HepG2 (cell line): ENCODE measurements at regions not wholly inside any gene's neighbourhood (a gene's known extent, or its start where the extent isn't known, plus 50 kb on each side); places are given as distances from the start of the nearest gene placed in this dataset.

ENCODE experiments used
- ATAC-seq: fragments of 200-7000 bp; cut with Tn5 transposase; 3 replicates; pipeline ENCODE4 v1.9.1; 2020; ENCODE audit warnings: mild to moderate bottlenecking, moderate library complexity
- BruUV-seq: library from RNA; stranded (reverse); fragments of 400-500 nt; replicated peaks from 2 replicates; lab custom pipeline; 2021; lab: Mats Ljungman, UMichigan
- CTCF ChIA-PET: fragments of 300-600 bp; formaldehyde crosslinking; extraction: SDS; loops from one replicate; lab custom pipeline; 2021; ENCODE audit warnings: low total read pairs, inconsistent platforms, low intra/inter-chr PET ratio; lab: Yijun Ruan, JAX
- POLR2A ChIA-PET: fragments of 350-600 bp; sonication (Branson Sonifier 250); formaldehyde crosslinking; loops from one replicate; lab custom pipeline; 2020; ENCODE audit warnings: antibody characterized with exemption, inconsistent platforms; lab: Yijun Ruan, JAX
- DNase-seq: peaks from one replicate; pipeline ENCODE4 v3.0.0-alpha.2; 2015; ENCODE audit warnings: low spot score
- FAIRE-seq: peaks from 3 replicates; lab custom pipeline; 2011; peaks lifted over from hg19 to GRCh38; lab: Jason Lieb, UNC
- H2AFZ ChIP-seq: one replicate; pipeline ENCODE4 v1.6.1; 2011; ENCODE audit warnings: low read length, inconsistent platforms
- H3K27ac ChIP-seq: fragments of 300-600 bp; 3 replicates; pipeline ENCODE4 v1.8.0; 2011; ENCODE audit warnings: mixed run types, mild to moderate bottlenecking, mixed read lengths, low read length, inconsistent platforms; ENCODE audit not compliant: insufficient read depth; ENCODE audit errors: extremely low read length
- H3K27me3 ChIP-seq, 2 experiments: fragments of 200-600 bp in 1 of 2; 2 replicates in 1 of 2; 3 replicates in 1 of 2; pipeline versions ENCODE4 v1.6.0 to v1.8.0; 2011; ENCODE audit warnings: low read length in 2 of 2, mild to moderate bottlenecking in 2 of 2, moderate library complexity in 2 of 2, inconsistent platforms in 1 of 2; ENCODE audit not compliant: insufficient read depth in 2 of 2, control insufficient read depth in 1 of 2
- H3K36me3 ChIP-seq, 2 experiments: fragments of 200-600 bp in 1 of 2; replicated peaks in 1 of 2; 2 replicates in 1 of 2; 3 replicates in 1 of 2; pipeline versions ENCODE4 v1.5.1 to v1.8.0; 2011; ENCODE audit warnings: low read length in 2 of 2, inconsistent platforms in 1 of 2; ENCODE audit not compliant: insufficient read depth in 2 of 2, control insufficient read depth in 1 of 2
- H3K4me1 ChIP-seq: 2 replicates; pipeline ENCODE4 v1.5.1; 2012; ENCODE audit warnings: low read length, inconsistent platforms; ENCODE audit not compliant: insufficient read depth
- H3K4me2 ChIP-seq: 2 replicates; pipeline ENCODE4 v1.6.0; 2011; ENCODE audit warnings: low read depth, low read length, inconsistent platforms
- H3K4me3 ChIP-seq, 3 experiments: fragments of 200-600 bp in 1 of 3; sonication (generic), shearing (Covaris generic) in 1 of 3; replicated peaks in 1 of 3; 2 replicates each; pipeline ENCODE4 v1.5.1; 2011 to 2016; ENCODE audit warnings: low read length in 3 of 3, inconsistent platforms in 2 of 3, low read depth in 2 of 3, mild to moderate bottlenecking in 2 of 3, control low read depth in 1 of 3, mixed read lengths in 1 of 3; ENCODE audit not compliant: insufficient read depth in 1 of 3
- H3K79me2 ChIP-seq: one replicate; pipeline ENCODE4 v1.6.1; 2011; ENCODE audit warnings: low read length, inconsistent platforms; ENCODE audit not compliant: insufficient read depth
- H3K9ac ChIP-seq: 2 replicates; pipeline ENCODE4 v1.6.0; 2011; ENCODE audit warnings: mild to moderate bottlenecking, low read depth, low read length, inconsistent platforms; ENCODE audit not compliant: insufficient read depth
- H3K9me3 ChIP-seq: 2 replicates; pipeline ENCODE4 v1.5.1; 2012; ENCODE audit warnings: mild to moderate bottlenecking, low read length
- H4K20me1 ChIP-seq: 2 replicates; pipeline ENCODE4 v1.6.0; 2011; ENCODE audit warnings: inconsistent platforms, mild to moderate bottlenecking, low read length, moderate library complexity; ENCODE audit not compliant: insufficient read depth
- CAMTA2 ChIP-seq: sonication (generic); formaldehyde crosslinking; IDR thresholded peaks from 2 replicates; pipeline ENCODE4 v1.4.0; 2020; ENCODE audit warnings: mild to moderate bottlenecking, missing genetic modification reagents, borderline replicate concordance
- HNRNPLL ChIP-seq: fragments of 200-400 bp; formaldehyde crosslinking; IDR thresholded peaks from 2 replicates; pipeline ENCODE4 v1.6.1; 2017; ENCODE audit warnings: mild to moderate bottlenecking, low read depth, low read length; ENCODE audit not compliant: poor library complexity, severe bottlenecking
- IKZF4 ChIP-seq: sonication (generic); formaldehyde crosslinking; IDR thresholded peaks from 2 replicates; pipeline ENCODE4 v1.5.1; 2020; ENCODE audit warnings: borderline replicate concordance, mild to moderate bottlenecking, low read depth, missing genetic modification reagents; ENCODE audit errors: not compliant biosample characterization
- JUNB ChIP-seq: sonication (generic); formaldehyde crosslinking; IDR thresholded peaks from 2 replicates; pipeline ENCODE4 v1.8.0; 2022; ENCODE audit warnings: missing genetic modification reagents, mild to moderate bottlenecking, borderline replicate concordance
- NCOA5 ChIP-seq: sonication (generic); formaldehyde crosslinking; IDR thresholded peaks from 2 replicates; pipeline ENCODE4 v1.4.0; 2020; ENCODE audit warnings: missing genetic modification reagents
- TARDBP ChIP-seq: sonication (generic); formaldehyde crosslinking; IDR thresholded peaks from 2 replicates; pipeline ENCODE4 v1.8.0; 2022; ENCODE audit warnings: mild to moderate bottlenecking, missing genetic modification reagents
- ZNF781 ChIP-seq: sonication (generic); formaldehyde crosslinking; IDR thresholded peaks from 2 replicates; pipeline ENCODE4 v1.5.1; 2020; ENCODE audit warnings: borderline replicate concordance, mild to moderate bottlenecking, missing genetic modification reagents; ENCODE audit errors: not compliant biosample characterization
- ZNF788 ChIP-seq: sonication (generic); formaldehyde crosslinking; IDR thresholded peaks from 2 replicates; pipeline ENCODE4 v1.5.0; 2020; ENCODE audit warnings: mild to moderate bottlenecking, missing genetic modification reagents, borderline replicate concordance
- in situ Hi-C: cut with HindIII; loops from 2 replicates; pipeline ENCODE4 v1.10.0; 2017; ENCODE audit warnings: low pct_unique_long_range_greater_than_20kb; ENCODE audit not compliant: extremely low pct_ligation_motif_present
- intact Hi-C: fragments of 100-400 bp; cut with micrococcal nuclease; formaldehyde crosslinking; loops from one replicate; pipeline ENCODE4 v1.10.0; 2022; ENCODE audit not compliant: unreplicated experiment
- TF ChIP-seq, protein P1 (sequence below): sonication (generic); formaldehyde crosslinking; conservative IDR thresholded peaks from 2 replicates; pipeline ENCODE4 v1.4.0; 2020; ENCODE audit warnings: missing genetic modification reagents
- TF ChIP-seq, protein P2 (sequence below): sonication (generic); formaldehyde crosslinking; IDR thresholded peaks from 2 replicates; pipeline ENCODE4 v1.9.0; 2021; ENCODE audit warnings: missing genetic modification reagents, mild to moderate bottlenecking, borderline replicate concordance

DNA sequence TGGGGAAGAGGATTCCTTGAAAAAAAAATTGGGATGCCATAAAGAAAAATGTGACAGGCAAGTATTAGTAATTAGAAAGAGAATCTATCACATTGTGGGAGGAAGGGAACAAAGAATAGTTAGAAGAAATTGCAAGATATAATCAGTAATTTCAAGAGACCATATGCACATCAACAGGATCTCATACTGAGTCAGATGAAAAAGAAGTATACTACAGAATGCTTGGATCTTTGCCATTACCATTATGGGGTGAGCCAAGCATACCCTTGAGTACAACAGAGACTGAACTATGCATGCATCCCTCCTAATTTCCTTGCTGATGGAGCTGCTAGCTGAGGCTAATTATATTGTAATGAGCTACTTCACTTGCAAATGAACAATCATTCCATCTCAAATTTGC lies 287.6 kb downstream of the PAPSS1 start:
- no peak for ATAC-seq
- no TSS peak for BruUV-seq

More for the DNA sequence above, 287.6 kb downstream of the PAPSS1 start:
- no peak overlapping the region for H3K27ac ChIP-seq
- no peaks in the 10 kb centered on the region for H3K36me3 ChIP-seq
- H3K79me2 ChIP-seq, result no peaks in the 10 kb centered on the region
- no peaks in the 10 kb centered on the region for H3K4me1 ChIP-seq
- DNase-seq (no peak), FAIRE-seq (no peak)
- H3K27me3 ChIP-seq, result no peaks in the 10 kb centered on the region
- no peak for TF ChIP-seq JUNB
- TF ChIP-seq, protein P1, sequence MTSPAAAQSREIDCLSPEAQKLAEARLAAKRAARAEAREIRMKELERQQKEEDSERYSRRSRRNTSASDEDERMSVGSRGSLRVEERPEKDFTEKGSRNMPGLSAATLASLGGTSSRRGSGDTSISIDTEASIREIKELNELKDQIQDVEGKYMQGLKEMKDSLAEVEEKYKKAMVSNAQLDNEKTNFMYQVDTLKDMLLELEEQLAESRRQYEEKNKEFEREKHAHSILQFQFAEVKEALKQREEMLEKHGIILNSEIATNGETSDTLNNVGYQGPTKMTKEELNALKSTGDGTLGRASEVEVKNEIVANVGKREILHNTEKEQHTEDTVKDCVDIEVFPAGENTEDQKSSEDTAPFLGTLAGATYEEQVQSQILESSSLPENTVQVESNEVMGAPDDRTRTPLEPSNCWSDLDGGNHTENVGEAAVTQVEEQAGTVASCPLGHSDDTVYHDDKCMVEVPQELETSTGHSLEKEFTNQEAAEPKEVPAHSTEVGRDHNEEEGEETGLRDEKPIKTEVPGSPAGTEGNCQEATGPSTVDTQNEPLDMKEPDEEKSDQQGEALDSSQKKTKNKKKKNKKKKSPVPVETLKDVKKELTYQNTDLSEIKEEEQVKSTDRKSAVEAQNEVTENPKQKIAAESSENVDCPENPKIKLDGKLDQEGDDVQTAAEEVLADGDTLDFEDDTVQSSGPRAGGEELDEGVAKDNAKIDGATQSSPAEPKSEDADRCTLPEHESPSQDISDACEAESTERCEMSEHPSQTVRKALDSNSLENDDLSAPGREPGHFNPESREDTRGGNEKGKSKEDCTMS (CRISPR knock-in tag), result no peak
- no peak for TF ChIP-seq ZNF781
- TF ChIP-seq, protein P2, sequence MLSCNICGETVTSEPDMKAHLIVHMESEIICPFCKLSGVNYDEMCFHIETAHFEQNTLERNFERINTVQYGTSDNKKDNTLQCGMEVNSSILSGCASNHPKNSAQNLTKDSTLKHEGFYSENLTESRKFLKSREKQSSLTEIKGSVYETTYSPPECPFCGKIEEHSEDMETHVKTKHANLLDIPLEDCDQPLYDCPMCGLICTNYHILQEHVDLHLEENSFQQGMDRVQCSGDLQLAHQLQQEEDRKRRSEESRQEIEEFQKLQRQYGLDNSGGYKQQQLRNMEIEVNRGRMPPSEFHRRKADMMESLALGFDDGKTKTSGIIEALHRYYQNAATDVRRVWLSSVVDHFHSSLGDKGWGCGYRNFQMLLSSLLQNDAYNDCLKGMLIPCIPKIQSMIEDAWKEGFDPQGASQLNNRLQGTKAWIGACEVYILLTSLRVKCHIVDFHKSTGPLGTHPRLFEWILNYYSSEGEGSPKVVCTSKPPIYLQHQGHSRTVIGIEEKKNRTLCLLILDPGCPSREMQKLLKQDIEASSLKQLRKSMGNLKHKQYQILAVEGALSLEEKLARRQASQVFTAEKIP, result no peak
- no peak for TF ChIP-seq CAMTA2 (CRISPR knock-in tag)
- TF ChIP-seq IKZF4 (CRISPR knock-in tag), result no peak
- TF ChIP-seq ZNF788 (CRISPR knock-in tag), result no peak
- no peak for TF ChIP-seq NCOA5 (CRISPR knock-in tag)
- no peak for TF ChIP-seq HNRNPLL
- TF ChIP-seq TARDBP (CRISPR knock-in tag), result no peak
- no peaks in the 10 kb centered on the region for H4K20me1 ChIP-seq
- POLR2A ChIA-PET, result no interaction called here
- H3K4me3 ChIP-seq, result no peak overlapping the region
- H3K9me3 ChIP-seq, result no peaks in the 10 kb centered on the region
- intact Hi-C loops, result no loop called here
- in situ Hi-C loops, result no loop called here
- H2AFZ ChIP-seq, result no peak overlapping the region
- CTCF ChIA-PET, result no interaction called here
- no peak overlapping the region for H3K9ac ChIP-seq
- no peak overlapping the region for H3K4me2 ChIP-seq
